ENCODE measurements at regions not wholly inside any gene's neighbourhood (a gene's known extent, or its start where the extent isn't known, plus 50 kb on each side); places are given as distances from the start of the nearest gene placed in this dataset.

DNA sequence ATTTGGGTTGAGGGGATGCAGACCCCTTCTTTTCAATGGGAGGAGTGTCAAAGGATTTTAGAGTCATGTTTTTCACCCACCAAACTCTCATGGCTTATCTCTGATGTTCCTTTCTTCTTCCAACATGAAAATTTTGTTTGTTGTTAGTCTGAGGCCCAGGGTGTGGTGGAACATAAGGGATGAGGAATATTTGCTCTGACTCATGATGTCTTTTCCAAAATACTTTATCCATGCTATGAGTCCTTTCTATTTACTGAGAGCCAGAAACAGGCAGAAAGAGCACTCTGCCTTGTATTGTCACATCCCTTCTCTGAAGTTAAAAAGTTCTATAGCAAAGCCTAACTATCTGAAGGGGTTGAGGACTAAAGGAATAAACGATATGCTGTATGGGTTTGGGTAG, 61.6 kb upstream of the GYPA start:
- H3K4me3 ChIP-seq (ENCODE audit: low read length): no peak overlapping the region
- no peaks in the 10 kb centered on the region for H3K36me3 ChIP-seq (ENCODE audit: control insufficient read depth, insufficient read depth, low read length)
- Mint-ChIP-seq H3K27me3 (ENCODE audit: low read depth in 2 of 2) (peaks cover 0 to 2% of the 10 kb centered on the region in 2 donors), H3K36me3 (no peaks in the 10 kb centered on the region), H3K9me3 (peaks cover 0 to 2% of the 10 kb centered on the region in 2 donors), H3K4me3 (no peak overlapping the region), H3K27ac (no peak overlapping the region), H3K4me1 (no peaks in the 10 kb centered on the region)
- no peaks in the 10 kb centered on the region for H3K27me3 ChIP-seq (ENCODE audit: control insufficient read depth, insufficient read depth, low read length)
- intact Hi-C loops (cut with micrococcal nuclease): no loop called here
- H3K9me3 ChIP-seq (ENCODE audit: control insufficient read depth, insufficient read depth, low read length): peaks cover 1% of the 10 kb centered on the region
- ATAC-seq (no peak), DNase-seq (no peak)
- no CpG with 5 or more reads among the region's 1 CpG for WGBS (ENCODE audit: insufficient coverage)
- H3K4me1 ChIP-seq (ENCODE audit: control insufficient read depth, insufficient read depth, low read length): no peaks in the 10 kb centered on the region
- TF ChIP-seq, protein P1, sequence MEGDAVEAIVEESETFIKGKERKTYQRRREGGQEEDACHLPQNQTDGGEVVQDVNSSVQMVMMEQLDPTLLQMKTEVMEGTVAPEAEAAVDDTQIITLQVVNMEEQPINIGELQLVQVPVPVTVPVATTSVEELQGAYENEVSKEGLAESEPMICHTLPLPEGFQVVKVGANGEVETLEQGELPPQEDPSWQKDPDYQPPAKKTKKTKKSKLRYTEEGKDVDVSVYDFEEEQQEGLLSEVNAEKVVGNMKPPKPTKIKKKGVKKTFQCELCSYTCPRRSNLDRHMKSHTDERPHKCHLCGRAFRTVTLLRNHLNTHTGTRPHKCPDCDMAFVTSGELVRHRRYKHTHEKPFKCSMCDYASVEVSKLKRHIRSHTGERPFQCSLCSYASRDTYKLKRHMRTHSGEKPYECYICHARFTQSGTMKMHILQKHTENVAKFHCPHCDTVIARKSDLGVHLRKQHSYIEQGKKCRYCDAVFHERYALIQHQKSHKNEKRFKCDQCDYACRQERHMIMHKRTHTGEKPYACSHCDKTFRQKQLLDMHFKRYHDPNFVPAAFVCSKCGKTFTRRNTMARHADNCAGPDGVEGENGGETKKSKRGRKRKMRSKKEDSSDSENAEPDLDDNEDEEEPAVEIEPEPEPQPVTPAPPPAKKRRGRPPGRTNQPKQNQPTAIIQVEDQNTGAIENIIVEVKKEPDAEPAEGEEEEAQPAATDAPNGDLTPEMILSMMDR (IDR thresholded peaks at IDR 0.05): no peak
- H3K27ac ChIP-seq (ENCODE audit: low read length): no peak overlapping the region

DNA sequence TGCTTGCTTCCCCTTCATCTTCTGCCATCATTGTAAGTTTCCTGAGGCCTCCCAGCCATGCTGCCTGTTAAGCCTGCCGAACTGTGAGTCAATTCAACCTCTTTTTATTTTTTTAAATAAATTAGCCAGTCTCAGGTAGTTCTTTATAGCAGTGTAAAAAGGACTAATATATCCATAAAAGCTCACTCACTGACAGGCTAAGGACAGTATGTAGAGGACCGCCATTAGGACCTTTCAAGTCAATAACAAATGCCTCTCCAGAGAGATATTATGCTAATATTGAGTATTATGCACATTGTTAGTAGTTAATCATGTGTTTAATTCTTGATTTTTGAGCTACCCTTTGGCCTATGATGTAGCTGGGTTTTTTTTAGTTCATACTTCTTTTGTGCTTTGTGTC, 62.6 kb upstream of the GYPA start:
- Histone ChIP-seq H3K4me1 (ENCODE audit: control insufficient read depth, insufficient read depth, low read length) (no peaks in the 10 kb centered on the region), H3K27me3 (ENCODE audit: control insufficient read depth, insufficient read depth, low read length) (no peaks in the 10 kb centered on the region), H3K4me3 (ENCODE audit: low read length) (no peak overlapping the region), H3K9me3 (ENCODE audit: control insufficient read depth, insufficient read depth, low read length) (no peaks in the 10 kb centered on the region), H3K36me3 (ENCODE audit: control insufficient read depth, insufficient read depth, low read length) (no peaks in the 10 kb centered on the region), H3K27ac (ENCODE audit: low read length) (no peak overlapping the region)
- intact Hi-C loops (cut with micrococcal nuclease): no loop called here
- Mint-ChIP-seq H3K9me3 (peaks cover 0 to 2% of the 10 kb centered on the region in 2 donors), H3K27ac (no peak overlapping the region), H3K4me3 (no peak overlapping the region), H3K36me3 (no peaks in the 10 kb centered on the region), H3K4me1 (no peaks in the 10 kb centered on the region), H3K27me3 (ENCODE audit: low read depth in 2 of 2) (peaks cover 0 to 2% of the 10 kb centered on the region in 2 donors)
- DNase-seq: no peak
- TF ChIP-seq, protein P1 (IDR thresholded peaks at IDR 0.05): no peak
- ATAC-seq: no peak
- no CpG with 5 or more reads among the region's 2 CpGs for WGBS (ENCODE audit: insufficient coverage)

- no peaks in the 10 kb centered on the region for H3K9me3 ChIP-seq (ENCODE audit: control insufficient read depth, insufficient read depth, low read length)
- H3K36me3 Mint-ChIP-seq: no peaks in the 10 kb centered on the region
- no peaks in the 10 kb centered on the region for H3K27me3 ChIP-seq (ENCODE audit: control insufficient read depth, insufficient read depth, low read length)
- no peak for DNase-seq
- no peak overlapping the region for H3K4me3 ChIP-seq (ENCODE audit: low read length)
- H3K4me1 Mint-ChIP-seq: no peaks in the 10 kb centered on the region
- ATAC-seq: no peak
- peaks cover 0 to 2% of the 10 kb centered on the region in 2 donors for H3K9me3 Mint-ChIP-seq
- intact Hi-C loops (cut with micrococcal nuclease): no loop called here
- TF ChIP-seq, protein P1 (IDR thresholded peaks at IDR 0.05): no peak
- no peak overlapping the region for H3K27ac Mint-ChIP-seq
- no peak overlapping the region for H3K27ac ChIP-seq (ENCODE audit: low read length)
- H3K4me1 ChIP-seq (ENCODE audit: control insufficient read depth, insufficient read depth, low read length): no peaks in the 10 kb centered on the region
- H3K36me3 ChIP-seq (ENCODE audit: control insufficient read depth, insufficient read depth, low read length): no peaks in the 10 kb centered on the region
- H3K4me3 Mint-ChIP-seq: no peak overlapping the region
- peaks cover 0 to 2% of the 10 kb centered on the region in 2 donors for H3K27me3 Mint-ChIP-seq (ENCODE audit: low read depth in 2 of 2)
Measured at GRCh38 chr4:144204431-144204830, 63.9 kb upstream of the GYPA start.

- intact Hi-C loops (cut with micrococcal nuclease): no loop called here
- H3K36me3 Mint-ChIP-seq: no peaks in the 10 kb centered on the region
- 80% methylated on average over 1 of the region's 1 CpG for WGBS (ENCODE audit: insufficient coverage)
- Histone ChIP-seq H3K4me3 (ENCODE audit: low read length) (no peak overlapping the region), H3K36me3 (ENCODE audit: control insufficient read depth, insufficient read depth, low read length) (no peaks in the 10 kb centered on the region), H3K27me3 (ENCODE audit: control insufficient read depth, insufficient read depth, low read length) (no peaks in the 10 kb centered on the region), H3K4me1 (ENCODE audit: control insufficient read depth, insufficient read depth, low read length) (no peaks in the 10 kb centered on the region), H3K9me3 (ENCODE audit: control insufficient read depth, insufficient read depth, low read length) (no peaks in the 10 kb centered on the region), H3K27ac (ENCODE audit: low read length) (no peak overlapping the region)
- DNase-seq: no peak
- H3K27me3 Mint-ChIP-seq (ENCODE audit: low read depth in 2 of 2): peaks cover 0 to 3% of the 10 kb centered on the region in 2 donors
- H3K4me3 Mint-ChIP-seq: no peak overlapping the region
- no peaks in the 10 kb centered on the region for H3K4me1 Mint-ChIP-seq
- no peak overlapping the region for H3K27ac Mint-ChIP-seq
- TF ChIP-seq, protein P1 (IDR thresholded peaks at IDR 0.05): no peak
- ATAC-seq: no peak
- peaks cover 0 to 2% of the 10 kb centered on the region in 2 donors for H3K9me3 Mint-ChIP-seq
Measured at GRCh38 chr4:144206711-144207110, 66.2 kb upstream of the GYPA start.

Measured in natural killer cell (primary cell).